ENCODE measurements at regions not wholly inside any gene's neighbourhood (a gene's known extent, or its start where the extent isn't known, plus 50 kb on each side); places are given as distances from the start of the nearest gene placed in this dataset.
"Not testable (repeated sequence)": the region's sequence is repeated elsewhere in the genome, so short reads cannot be mapped to it uniquely, and the experiment has no call there.

DNA sequence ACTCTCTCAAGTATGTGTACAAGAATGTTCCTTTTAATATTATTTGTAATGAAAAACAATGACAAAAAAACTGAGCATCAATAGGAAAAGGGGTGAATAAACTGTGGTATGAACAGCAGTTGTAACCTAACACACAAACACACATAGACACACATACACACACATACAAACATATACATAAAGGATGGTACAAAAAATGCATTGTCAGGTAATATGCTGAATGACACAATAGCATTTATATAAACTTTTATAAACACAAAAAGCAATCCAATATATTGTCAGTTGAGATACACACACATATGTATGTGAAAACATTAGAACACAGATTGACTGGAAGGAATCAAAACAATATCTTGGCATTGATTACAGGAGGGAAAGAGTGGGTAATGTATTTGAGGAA lies 227.0 kb upstream of the ISL1 start:
- FAIRE-seq (no peak), DNase-seq (ENCODE audit: insufficient read length) (no peak)
- TF ChIP-seq POLR2A (IDR thresholded peaks at IDR 0.05; ENCODE audit: low read depth, low read length) (no peak), POLR2AphosphoS5 (IDR thresholded peaks at IDR 0.05; ENCODE audit: low read depth, low read length) (no peak), TAF1 (IDR thresholded peaks at IDR 0.05; ENCODE audit: borderline replicate concordance, low read depth, low read length) (no peak)

DNA sequence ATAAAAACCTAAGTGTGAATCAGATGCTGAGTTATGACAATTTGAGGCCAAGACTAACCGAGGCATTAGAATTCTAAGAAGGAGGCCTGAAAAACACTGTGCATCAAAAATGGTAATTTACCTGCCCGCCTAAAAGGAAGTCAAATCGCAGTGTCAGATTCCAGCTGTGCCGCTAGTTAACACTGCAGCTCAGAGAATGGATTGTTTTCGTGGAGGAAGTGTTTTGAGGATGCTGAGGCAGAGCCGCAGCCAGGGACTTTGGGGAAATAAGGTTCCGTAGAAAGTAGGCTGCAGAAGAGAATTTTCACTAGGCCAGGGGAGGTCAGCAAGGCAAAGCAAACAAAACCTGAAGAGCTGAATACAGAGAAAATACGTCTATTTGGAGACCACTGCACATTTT lies 226.4 kb upstream of the ISL1 start:
- FAIRE-seq (no peak), DNase-seq (ENCODE audit: insufficient read length) (no peak)
- no peak for TF ChIP-seq TAF1 (IDR thresholded peaks at IDR 0.05; ENCODE audit: borderline replicate concordance, low read depth, low read length)
- TF ChIP-seq POLR2A (IDR thresholded peaks at IDR 0.05; ENCODE audit: low read depth, low read length), result no peak
- no peak for TF ChIP-seq POLR2AphosphoS5 (IDR thresholded peaks at IDR 0.05; ENCODE audit: low read depth, low read length)

DNA sequence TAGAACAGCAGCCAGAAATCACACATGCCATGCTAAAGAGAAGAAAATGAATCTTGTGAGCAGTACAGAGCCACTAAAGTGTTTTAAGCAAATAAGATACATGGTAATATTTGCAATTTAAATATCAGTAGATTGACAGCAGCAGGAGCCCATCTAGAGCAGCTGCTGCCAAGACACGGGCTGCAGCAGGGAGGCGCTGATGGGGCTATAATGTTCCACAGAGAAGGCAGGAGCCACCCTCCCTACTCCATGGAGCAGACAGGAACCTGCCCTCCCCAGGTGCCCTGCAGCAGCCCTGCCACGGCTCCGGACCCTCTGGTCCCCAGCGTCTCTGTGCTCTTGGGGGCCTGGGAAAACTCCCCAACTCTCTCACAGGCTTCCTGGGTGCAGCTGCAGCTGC lies 224.1 kb upstream of the ISL1 start:
- FAIRE-seq, result no peak
- no peak for DNase-seq (ENCODE audit: insufficient read length)
- no peak for TF ChIP-seq TAF1 (IDR thresholded peaks at IDR 0.05; ENCODE audit: borderline replicate concordance, low read depth, low read length)
- no peak for TF ChIP-seq POLR2AphosphoS5 (IDR thresholded peaks at IDR 0.05; ENCODE audit: low read depth, low read length)
- TF ChIP-seq POLR2A (IDR thresholded peaks at IDR 0.05; ENCODE audit: low read depth, low read length), result no peak

DNA sequence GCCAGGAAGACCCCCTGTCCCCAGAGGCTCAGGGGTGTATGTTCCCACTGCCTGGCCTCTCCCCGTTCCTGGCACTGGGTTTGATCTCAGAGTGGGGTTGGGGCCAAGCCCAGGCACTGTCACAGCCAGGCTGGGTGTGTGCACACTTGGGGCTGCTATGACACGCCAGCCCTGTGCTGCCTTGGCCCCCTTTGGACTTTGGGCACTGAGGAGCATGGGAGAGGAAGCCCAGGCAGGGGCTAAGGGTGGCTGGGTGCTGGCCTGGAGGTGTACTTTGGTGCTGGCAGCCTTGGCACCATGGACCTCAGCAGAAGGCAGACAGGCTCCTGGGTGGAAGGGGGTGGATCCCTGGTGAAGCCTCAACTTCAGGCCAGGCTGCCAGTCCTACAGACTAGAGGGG lies 223.6 kb upstream of the ISL1 start:
- DNase-seq (ENCODE audit: insufficient read length), result no peak
- no peak for FAIRE-seq
- TF ChIP-seq POLR2AphosphoS5 (IDR thresholded peaks at IDR 0.05; ENCODE audit: low read depth, low read length), result no peak
- no peak for TF ChIP-seq TAF1 (IDR thresholded peaks at IDR 0.05; ENCODE audit: borderline replicate concordance, low read depth, low read length)
- TF ChIP-seq POLR2A (IDR thresholded peaks at IDR 0.05; ENCODE audit: low read depth, low read length), result no peak

DNA sequence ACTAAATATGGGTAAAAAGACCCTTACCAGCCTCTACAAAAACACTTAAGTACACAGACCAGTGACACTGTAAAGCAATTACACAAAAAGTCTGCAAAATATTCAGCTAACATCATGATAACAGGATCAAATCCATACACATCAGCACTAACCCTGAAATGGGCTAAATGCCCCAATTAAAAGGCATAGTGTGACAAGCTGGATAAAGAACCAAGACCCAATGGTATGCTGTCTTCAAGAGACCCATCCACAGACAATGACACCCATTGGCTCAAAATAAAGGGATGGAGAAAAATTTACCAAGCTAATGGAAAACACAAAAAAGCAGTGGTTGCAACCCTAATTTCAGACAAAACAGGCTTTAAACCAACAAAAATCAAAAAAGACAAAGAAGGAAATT lies 221.0 kb upstream of the ISL1 start:
- DNase-seq (ENCODE audit: insufficient read length) (no peak), FAIRE-seq (no peak)
- TF ChIP-seq POLR2AphosphoS5 (IDR thresholded peaks at IDR 0.05; ENCODE audit: low read depth, low read length) (no peak), TAF1 (IDR thresholded peaks at IDR 0.05; ENCODE audit: borderline replicate concordance, low read depth, low read length) (no peak), POLR2A (IDR thresholded peaks at IDR 0.05; ENCODE audit: low read depth, low read length) (no peak)

DNA sequence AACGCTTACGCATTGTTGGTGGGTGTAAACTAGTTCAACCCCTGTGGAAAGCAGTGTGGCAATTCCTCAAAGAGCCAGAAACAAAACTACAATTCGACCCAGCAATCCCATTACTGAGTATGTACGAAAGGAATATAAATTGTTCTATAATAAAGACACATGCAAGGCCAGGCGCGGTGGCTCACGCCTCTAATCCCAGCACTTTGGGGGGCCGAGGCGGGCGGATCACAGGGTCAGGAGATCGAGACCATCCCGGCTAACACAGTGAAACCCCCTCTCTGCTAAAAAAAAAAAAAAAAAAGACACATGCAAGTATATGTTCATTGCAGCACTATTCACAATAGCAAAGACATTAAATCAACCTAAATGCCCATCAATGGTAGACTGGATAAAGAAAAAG lies 217.6 kb upstream of the ISL1 start:
- not testable (repeated sequence) for DNase-seq (ENCODE audit: insufficient read length); FAIRE-seq

DNA sequence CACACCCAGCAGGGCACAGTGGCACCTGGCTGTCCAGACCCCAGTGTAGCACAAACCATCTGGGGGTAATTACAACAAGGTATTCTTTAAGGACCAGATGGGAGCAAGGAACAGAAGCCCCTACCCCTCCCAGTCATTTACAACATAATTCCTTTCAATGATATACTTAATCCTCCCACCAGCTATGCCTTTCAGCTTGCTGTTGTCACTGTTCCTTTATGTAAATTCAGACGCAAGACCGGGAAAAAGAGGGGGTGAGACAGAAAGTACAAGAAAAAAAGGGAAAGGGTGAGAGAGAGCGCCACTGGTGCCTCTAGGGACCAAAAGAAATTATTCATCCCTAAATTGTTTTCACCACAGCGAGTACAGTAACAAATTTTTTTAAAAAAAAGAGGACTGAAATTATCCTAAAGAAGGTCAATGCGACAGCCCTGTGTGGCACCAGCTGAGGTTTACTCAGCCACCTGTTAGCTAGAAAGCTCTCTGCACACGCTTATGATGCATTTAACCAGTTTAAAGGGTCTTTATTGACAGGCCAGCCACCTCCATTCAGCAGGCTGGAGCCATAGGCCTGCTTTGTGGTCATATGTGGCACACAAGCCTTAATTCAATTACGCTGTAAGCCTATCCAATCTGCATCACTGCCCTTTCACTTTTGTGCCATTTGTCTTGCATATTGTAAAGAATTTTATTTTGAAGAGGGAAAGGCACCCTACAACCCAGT lies 210.2 kb upstream of the ISL1 start:
- TF ChIP-seq POLR2AphosphoS5 (IDR thresholded peaks at IDR 0.05; ENCODE audit: low read depth, low read length) (no peak), TAF1 (IDR thresholded peaks at IDR 0.05; ENCODE audit: borderline replicate concordance, low read depth, low read length) (no peak), POLR2A (IDR thresholded peaks at IDR 0.05; ENCODE audit: low read depth, low read length) (no peak)
- no peak for DNase-seq (ENCODE audit: insufficient read length)
- no peak for FAIRE-seq

DNA sequence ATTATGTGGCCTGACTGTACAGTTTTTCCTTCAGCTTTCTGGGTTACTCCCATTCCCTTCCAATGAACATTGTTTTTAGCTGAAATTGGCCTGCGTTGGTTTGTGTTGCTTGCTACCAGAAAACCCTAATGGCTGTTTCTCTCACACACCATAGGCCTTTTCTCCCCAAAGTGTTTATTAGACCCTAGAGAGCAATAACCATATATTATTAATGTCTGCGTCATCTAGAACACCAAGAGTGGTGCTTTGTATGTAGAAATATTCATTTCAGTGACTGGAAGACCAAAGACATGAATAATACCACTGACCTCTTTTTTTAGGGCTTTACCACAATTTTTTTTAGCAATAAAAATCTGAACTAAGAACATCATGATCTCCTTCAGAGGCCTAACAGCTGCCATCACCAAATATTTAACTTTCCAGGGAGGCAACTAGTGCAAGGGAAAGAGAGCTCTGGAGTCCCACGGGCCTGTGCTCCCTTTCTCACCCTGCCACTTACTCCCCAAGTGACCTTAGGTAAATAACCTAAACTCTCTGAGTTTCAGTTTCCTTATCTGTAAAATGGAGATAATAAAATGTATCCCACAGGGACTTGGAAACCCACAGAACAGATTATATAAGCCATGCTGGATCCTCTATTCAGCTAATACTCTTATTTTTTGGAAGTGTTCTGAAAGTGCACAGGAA lies 201.9 kb upstream of the ISL1 start:
- TF ChIP-seq POLR2A (IDR thresholded peaks at IDR 0.05; ENCODE audit: low read depth, low read length) (no peak), TAF1 (IDR thresholded peaks at IDR 0.05; ENCODE audit: borderline replicate concordance, low read depth, low read length) (no peak), POLR2AphosphoS5 (IDR thresholded peaks at IDR 0.05; ENCODE audit: low read depth, low read length) (no peak)
- DNase-seq (ENCODE audit: insufficient read length) (no peak), FAIRE-seq (no peak)

DNA sequence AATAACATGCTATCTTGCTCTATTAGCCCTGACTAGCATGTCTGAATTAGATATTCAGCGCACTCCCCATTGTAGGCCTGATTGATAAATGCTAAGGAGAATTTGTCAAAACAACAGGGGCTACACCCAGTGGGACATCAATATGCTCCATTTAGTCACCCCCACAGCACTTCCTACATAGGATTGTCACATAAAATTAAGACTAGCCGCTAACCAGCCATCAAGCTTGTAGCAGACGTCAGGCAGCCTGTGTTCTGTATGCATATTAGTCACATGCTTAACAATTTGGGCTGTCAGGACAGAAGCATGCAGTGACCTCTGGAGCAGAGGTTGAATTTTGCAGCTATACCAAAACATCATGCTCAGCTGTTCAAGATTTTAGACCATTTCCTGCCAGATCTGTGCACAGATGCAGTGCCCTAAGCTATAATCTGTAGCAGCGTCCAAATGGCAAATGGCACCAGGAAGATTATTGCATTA lies 197.4 kb upstream of the ISL1 start:
- TF ChIP-seq POLR2A (IDR thresholded peaks at IDR 0.05; ENCODE audit: low read depth, low read length) (no peak), POLR2AphosphoS5 (IDR thresholded peaks at IDR 0.05; ENCODE audit: low read depth, low read length) (no peak), TAF1 (IDR thresholded peaks at IDR 0.05; ENCODE audit: borderline replicate concordance, low read depth, low read length) (no peak)
- DNase-seq (ENCODE audit: insufficient read length), result no peak
- FAIRE-seq, result no peak

DNA sequence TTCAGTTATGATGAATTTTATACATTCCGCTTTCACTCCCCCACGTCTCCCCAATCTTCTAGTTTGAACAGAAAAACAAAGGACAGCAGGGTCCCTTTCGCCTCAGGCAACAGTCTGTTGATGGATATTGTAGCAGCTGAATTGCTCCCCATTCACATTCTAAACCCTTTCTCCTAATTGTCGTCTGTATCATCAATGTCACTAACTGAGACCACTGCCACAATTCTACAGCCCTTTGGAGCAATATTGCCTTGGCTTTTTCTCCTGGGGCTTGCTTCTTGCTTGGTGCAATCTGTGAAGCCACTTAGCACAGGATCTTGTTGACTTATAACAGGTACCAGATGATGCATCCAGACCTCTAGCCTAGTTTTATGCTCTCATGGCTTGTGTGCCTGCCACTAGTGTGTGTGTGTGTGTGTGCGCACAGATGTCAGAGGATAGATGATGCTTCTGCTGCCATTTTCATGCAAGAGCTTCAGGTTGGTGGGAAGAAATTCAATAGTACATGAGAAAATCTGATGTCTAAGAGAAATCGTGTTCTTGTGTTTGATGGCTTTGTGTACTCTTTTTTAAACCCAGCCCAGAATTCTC lies 195.2 kb upstream of the ISL1 start:
- TF ChIP-seq TAF1 (IDR thresholded peaks at IDR 0.05; ENCODE audit: borderline replicate concordance, low read depth, low read length) (no peak), POLR2A (IDR thresholded peaks at IDR 0.05; ENCODE audit: low read depth, low read length) (no peak), POLR2AphosphoS5 (IDR thresholded peaks at IDR 0.05; ENCODE audit: low read depth, low read length) (no peak)
- DNase-seq (ENCODE audit: insufficient read length), result no peak
- FAIRE-seq, result no peak

DNA sequence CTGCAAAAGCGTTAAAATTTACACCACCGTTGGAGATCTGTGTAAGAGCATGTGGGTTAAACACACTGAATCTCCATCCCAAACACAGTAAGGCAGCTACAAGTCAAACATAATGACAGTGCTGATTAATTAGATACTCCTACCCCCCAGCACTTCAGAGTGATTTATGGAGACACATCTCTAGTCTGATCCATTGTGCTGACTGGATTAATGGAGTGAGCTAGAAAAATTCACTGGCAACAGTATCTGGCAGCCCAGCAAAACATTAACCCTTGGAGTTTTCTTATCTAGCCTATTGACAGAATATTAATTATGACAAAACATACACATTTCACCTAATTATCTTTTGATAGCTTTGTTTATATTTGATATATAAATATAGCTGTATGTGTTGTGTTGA lies 188.6 kb upstream of the ISL1 start:
- FAIRE-seq, result no peak
- DNase-seq (ENCODE audit: insufficient read length), result no peak
- TF ChIP-seq TAF1 (IDR thresholded peaks at IDR 0.05; ENCODE audit: borderline replicate concordance, low read depth, low read length) (no peak), POLR2AphosphoS5 (IDR thresholded peaks at IDR 0.05; ENCODE audit: low read depth, low read length) (no peak), POLR2A (IDR thresholded peaks at IDR 0.05; ENCODE audit: low read depth, low read length) (no peak)

DNA sequence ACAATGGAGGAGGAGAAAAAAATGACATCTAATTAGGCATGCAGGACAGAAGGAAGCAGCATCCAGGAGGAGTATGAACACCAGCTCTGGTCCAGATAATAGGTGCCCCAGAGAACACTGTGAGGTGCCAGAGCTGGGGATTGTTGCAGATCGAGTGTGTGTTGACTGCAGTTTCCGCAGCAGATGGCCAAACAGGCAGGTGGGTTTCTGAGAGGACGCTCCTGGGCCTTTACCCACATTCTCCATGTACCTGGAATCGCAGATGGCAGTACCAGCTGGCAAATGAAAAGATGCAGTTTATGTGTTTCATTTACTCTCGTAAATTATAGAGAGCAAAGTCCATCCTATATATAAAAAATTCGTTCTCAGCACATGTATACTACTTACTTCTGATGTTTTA lies 182.2 kb upstream of the ISL1 start:
- TF ChIP-seq TAF1 (IDR thresholded peaks at IDR 0.05; ENCODE audit: borderline replicate concordance, low read depth, low read length), result no peak
- FAIRE-seq (no peak), DNase-seq (ENCODE audit: insufficient read length) (no peak)
